Cardiac muscle cell (in vitro differentiated cells and primary cell): ENCODE measurements at regions not wholly inside any gene's neighbourhood (a gene's known extent, or its start where the extent isn't known, plus 50 kb on each side); places are given as distances from the start of the nearest gene placed in this dataset.

ENCODE experiments used
- DNase-seq, 2 donors: peaks; one replicate each; pipeline versions ENCODE4 v3.0.0 to v3.0.0-alpha.2; 2010 to 2017; ENCODE audit warnings: low read depth in 1 of 2, low spot score in 1 of 2
- H3K27ac ChIP-seq: fragments of 200-600 bp; sonication (generic); 2 replicates; pipeline ENCODE4 v1.5.1; 2016
- H3K27me3 ChIP-seq: fragments of 200-600 bp; sonication (generic); 2 replicates; pipeline ENCODE4 v1.6.0; 2016; ENCODE audit warnings: control low read depth
- H3K36me3 ChIP-seq: fragments of 200-600 bp; sonication (generic); 2 replicates; pipeline ENCODE4 v1.5.1; 2016; ENCODE audit warnings: control low read depth
- H3K4me1 ChIP-seq: fragments of 200-600 bp; sonication (generic); 2 replicates; pipeline ENCODE4 v1.8.1; 2017; ENCODE audit warnings: low read depth, mild to moderate bottlenecking, mixed run types
- H3K4me3 ChIP-seq: fragments of 200-600 bp; sonication (generic); 2 replicates; pipeline ENCODE4 v1.5.1; 2016; ENCODE audit warnings: mild to moderate bottlenecking
- H3K9me3 ChIP-seq: fragments of 200-600 bp; sonication (generic); 2 replicates; pipeline ENCODE4 v1.5.1; 2017; ENCODE audit warnings: low read depth, mild to moderate bottlenecking, control low read depth
- CTCF ChIP-seq: IDR thresholded peaks from 2 replicates; pipeline ENCODE4 v1.5.1; 2012; ENCODE audit warnings: low read depth, mild to moderate bottlenecking, low read length

GRCh38 chr20:16846006-16846405, 97.8 kb downstream of the OTOR start:
- Histone ChIP-seq H3K27me3 (no peaks in the 10 kb centered on the region), H3K27ac (no peak overlapping the region), H3K9me3 (no peaks in the 10 kb centered on the region), H3K4me1 (no peaks in the 10 kb centered on the region), H3K36me3 (no peaks in the 10 kb centered on the region), H3K4me3 (no peak overlapping the region)
- DNase-seq = no peak
- no peak for TF ChIP-seq CTCF

DNA sequence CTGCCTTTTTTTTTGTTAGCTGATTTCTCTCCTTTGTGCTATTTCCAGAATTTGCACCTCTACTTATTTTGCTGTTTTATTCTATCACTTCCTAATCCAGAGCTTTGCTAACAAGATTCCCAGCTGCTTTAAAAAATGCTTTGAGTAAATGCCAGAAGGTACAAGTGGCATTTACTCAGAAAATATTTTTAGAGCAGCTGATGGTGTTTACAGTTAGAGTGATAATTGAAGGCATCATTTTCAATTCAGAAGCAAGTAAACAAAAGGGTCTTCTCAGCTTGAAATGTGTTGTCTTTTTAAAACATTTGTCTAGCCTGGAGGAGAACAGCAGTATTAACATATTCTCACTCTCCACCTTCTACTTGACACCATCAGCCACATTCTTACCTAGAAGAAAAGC, 99.9 kb downstream of the OTOR start:
- Histone ChIP-seq H3K27ac (no peak overlapping the region), H3K27me3 (no peaks in the 10 kb centered on the region), H3K4me3 (no peak overlapping the region), H3K9me3 (no peaks in the 10 kb centered on the region), H3K4me1 (no peaks in the 10 kb centered on the region), H3K36me3 (no peaks in the 10 kb centered on the region)
- TF ChIP-seq CTCF = no peak
- no peak for DNase-seq

- no peak for TF ChIP-seq CTCF
- no peaks in the 10 kb centered on the region for H3K36me3 ChIP-seq
- no peaks in the 10 kb centered on the region for H3K4me1 ChIP-seq
- no peaks in the 10 kb centered on the region for H3K9me3 ChIP-seq
- DNase-seq = no peak
- no peaks in the 10 kb centered on the region for H3K27me3 ChIP-seq
- no peak overlapping the region for H3K27ac ChIP-seq
- H3K4me3 ChIP-seq = no peak overlapping the region
Observed at GRCh38 chr20:16848526-16848925, 100.4 kb downstream of the OTOR start.

- TF ChIP-seq CTCF = no peak
- Histone ChIP-seq H3K36me3 (no peaks in the 10 kb centered on the region), H3K27ac (no peak overlapping the region), H3K9me3 (no peaks in the 10 kb centered on the region), H3K4me1 (no peaks in the 10 kb centered on the region), H3K27me3 (no peaks in the 10 kb centered on the region), H3K4me3 (no peak overlapping the region)
- no peak for DNase-seq
Observed at GRCh38 chr20:16860914-16861313, 112.8 kb downstream of the OTOR start.

DNA sequence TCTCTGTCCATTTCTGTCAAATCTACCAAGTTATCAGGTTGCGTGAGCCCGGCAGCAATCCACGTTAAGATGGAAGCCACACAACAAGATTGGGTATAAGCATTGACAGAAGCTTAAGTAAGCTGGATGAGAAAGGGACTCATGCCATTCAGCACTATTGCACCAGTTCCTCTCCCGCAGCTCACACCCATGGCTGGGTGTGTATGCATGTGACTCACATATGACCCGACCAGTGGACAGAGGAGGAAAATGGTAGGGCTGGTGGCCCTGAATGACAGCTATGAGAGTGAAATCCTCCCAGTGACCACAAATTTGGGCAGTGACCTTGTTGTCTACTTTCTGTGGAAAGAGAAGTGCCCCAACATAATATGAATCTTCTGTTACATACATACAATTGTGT, 113.5 kb downstream of the OTOR start:
- H3K4me3 ChIP-seq = no peak overlapping the region
- DNase-seq = no peak

More for the DNA sequence above, 113.5 kb downstream of the OTOR start:
- TF ChIP-seq CTCF = no peak
- H3K4me1 ChIP-seq = no peaks in the 10 kb centered on the region
- H3K9me3 ChIP-seq = no peaks in the 10 kb centered on the region
- H3K36me3 ChIP-seq = no peaks in the 10 kb centered on the region
- H3K27me3 ChIP-seq = no peaks in the 10 kb centered on the region
- H3K27ac ChIP-seq = no peak overlapping the region
